CD14-positive monocyte (primary cell): ENCODE measurements at regions not wholly inside any gene's neighbourhood (a gene's known extent, or its start where the extent isn't known, plus 50 kb on each side); places are given as distances from the start of the nearest gene placed in this dataset.

Experiments used
- DNase-seq, 3 donors: peaks; one replicate each; pipeline ENCODE4 v3.0.0-alpha.2; 2011 to 2022
- H2AFZ ChIP-seq: 2 replicates; pipeline ENCODE4 v1.6.0; 2012; ENCODE audit warnings: mild to moderate bottlenecking, low read depth, low read length, inconsistent platforms; ENCODE audit not compliant: insufficient read depth, poor library complexity, severe bottlenecking
- H3K27ac ChIP-seq, 2 donors: 1 replicate in 1 of 2; 2 replicates in 1 of 2; pipeline ENCODE4 v1.5.1; 2012 to 2013; ENCODE audit warnings: low read length in 2 of 2, control low read depth in 1 of 2, inconsistent platforms in 1 of 2, low read depth in 1 of 2, mild to moderate bottlenecking in 1 of 2
- H3K27me3 ChIP-seq, 2 donors: one replicate each; pipeline versions ENCODE4 v1.6.0 to v1.6.1; 2011 to 2013; ENCODE audit warnings: low read length in 2 of 2; ENCODE audit not compliant: control insufficient read depth in 2 of 2, insufficient read depth in 2 of 2
- H3K36me3 ChIP-seq, 2 donors: replicated peaks in 1 of 2; 1 replicate in 1 of 2; 2 replicates in 1 of 2; pipeline versions ENCODE4 v1.5.1 to v1.6.1; 2012 to 2013; ENCODE audit warnings: low read length in 2 of 2, control low read depth in 1 of 2, inconsistent platforms in 1 of 2, mild to moderate bottlenecking in 1 of 2; ENCODE audit not compliant: insufficient read depth in 2 of 2, control insufficient read depth in 1 of 2
- H3K4me1 ChIP-seq, 2 donors: 1 replicate in 1 of 2; 2 replicates in 1 of 2; pipeline versions ENCODE4 v1.5.1 to v1.6.1; 2012 to 2013; ENCODE audit warnings: low read length in 2 of 2, control low read depth in 1 of 2, inconsistent platforms in 1 of 2, mild to moderate bottlenecking in 1 of 2, moderate library complexity in 1 of 2; ENCODE audit not compliant: insufficient read depth in 2 of 2, control insufficient read depth in 1 of 2
- H3K4me2 ChIP-seq: replicated peaks from 2 replicates; pipeline ENCODE3; 2012; ENCODE audit warnings: low read length, moderate library complexity, mild to moderate bottlenecking; ENCODE audit not compliant: poor library complexity, severe bottlenecking; ENCODE audit errors: extremely low read depth
- H3K4me3 ChIP-seq, 3 experiments: fragments of 200-600 bp in 1 of 3; sonication (generic) in 1 of 3; replicated peaks in 1 of 3; 1 replicate in 2 of 3; 2 replicates in 1 of 3; pipeline ENCODE4 v1.5.1; 2011 to 2013; ENCODE audit warnings: low read length in 3 of 3, mild to moderate bottlenecking in 3 of 3, control low read depth in 2 of 3, low read depth in 2 of 3, inconsistent platforms in 1 of 3, moderate library complexity in 1 of 3
- H3K79me2 ChIP-seq: 2 replicates; pipeline ENCODE4 v1.6.0; 2012; ENCODE audit warnings: mild to moderate bottlenecking, control low read depth, inconsistent platforms, low read length, moderate library complexity; ENCODE audit not compliant: insufficient read depth
- H3K9ac ChIP-seq: 2 replicates; pipeline ENCODE4 v1.6.0; 2017; ENCODE audit warnings: low read length, mild to moderate bottlenecking; ENCODE audit not compliant: insufficient read depth, poor library complexity, severe bottlenecking
- H3K9me3 ChIP-seq, 2 donors: replicated peaks in 1 of 2; 1 replicate in 1 of 2; 2 replicates in 1 of 2; pipeline versions ENCODE4 v1.5.1 to v1.6.1; 2012 to 2013; ENCODE audit warnings: low read length in 2 of 2, control low read depth in 1 of 2; ENCODE audit not compliant: control insufficient read depth in 1 of 2, insufficient read depth in 1 of 2
- H4K20me1 ChIP-seq: 2 replicates; pipeline ENCODE4 v1.6.0; 2012; ENCODE audit warnings: mild to moderate bottlenecking, low read length, control low read depth, moderate library complexity; ENCODE audit not compliant: insufficient read depth
- H3K27ac Mint-ChIP-seq, 7 donors: one replicate each; pipeline ENCODE4 v1.8.0; 2020; ENCODE audit warnings: mild to moderate bottlenecking in 7 of 7, mixed read lengths in 7 of 7, moderate library complexity in 6 of 7, inconsistent platforms in 2 of 7
- H3K27me3 Mint-ChIP-seq, 3 donors: one replicate each; pipeline ENCODE4 v1.8.0; 2021 to 2022; ENCODE audit warnings: low read depth in 3 of 3, mild to moderate bottlenecking in 3 of 3, mixed read lengths in 3 of 3, moderate library complexity in 3 of 3, inconsistent platforms in 1 of 3
- H3K36me3 Mint-ChIP-seq, 2 donors: one replicate each; pipeline ENCODE4 v1.8.0; 2020; ENCODE audit warnings: mixed read lengths in 2 of 2, inconsistent platforms in 1 of 2, mild to moderate bottlenecking in 1 of 2
- H3K4me1 Mint-ChIP-seq: one replicate; pipeline ENCODE4 v1.8.0; 2020; ENCODE audit warnings: mild to moderate bottlenecking, mixed read lengths
- H3K4me3 Mint-ChIP-seq, 2 donors: one replicate each; pipeline ENCODE4 v1.8.0; 2020; ENCODE audit warnings: mild to moderate bottlenecking in 2 of 2, mixed read lengths in 2 of 2, moderate library complexity in 1 of 2
- H3K9me3 Mint-ChIP-seq, 7 donors: one replicate each; pipeline ENCODE4 v1.8.0; 2020 to 2022; ENCODE audit warnings: mixed read lengths in 7 of 7, mild to moderate bottlenecking in 6 of 7, moderate library complexity in 6 of 7, inconsistent platforms in 2 of 7
- WGBS: methylation state at CpG from one replicate; pipeline ENCODE4 v1.1.5; 2013; ENCODE audit warnings: missing lambda C conversion rate; ENCODE audit not compliant: insufficient coverage; 5-methylcytosine and 5-hydroxymethylcytosine counted together
- intact Hi-C, 2 donors: fragments of 100-400 bp; cut with micrococcal nuclease; formaldehyde crosslinking; loops; one replicate each; pipeline versions ENCODE4 v1.15.0 to v1.15.1; 2023
- TF ChIP-seq, protein P1 (sequence below): fragments of 200-600 bp; IDR thresholded peaks from one replicate; pipeline ENCODE4 v1.8.0; 2022; ENCODE audit warnings: antibody characterized with exemption, mild to moderate bottlenecking

DNA sequence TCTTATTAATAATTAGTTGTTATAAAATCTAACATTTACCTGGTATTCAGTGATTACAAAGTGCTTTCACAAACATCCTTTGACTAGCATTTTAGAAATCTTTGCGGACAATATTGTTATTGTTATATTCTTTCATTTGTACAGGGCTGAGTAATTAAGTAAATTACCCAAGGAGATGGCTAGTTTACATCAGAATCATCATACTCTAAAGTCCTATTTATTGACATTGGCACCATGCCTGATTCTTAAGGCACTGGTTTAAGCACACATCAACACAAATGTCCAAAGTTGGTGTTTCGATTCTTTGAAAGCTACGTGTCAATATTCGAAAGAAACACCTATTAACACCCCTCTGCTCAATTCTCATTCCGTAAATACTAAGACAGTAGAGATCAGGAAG lies 424.6 kb upstream of the CHRM3 start:
- TF ChIP-seq, protein P1, sequence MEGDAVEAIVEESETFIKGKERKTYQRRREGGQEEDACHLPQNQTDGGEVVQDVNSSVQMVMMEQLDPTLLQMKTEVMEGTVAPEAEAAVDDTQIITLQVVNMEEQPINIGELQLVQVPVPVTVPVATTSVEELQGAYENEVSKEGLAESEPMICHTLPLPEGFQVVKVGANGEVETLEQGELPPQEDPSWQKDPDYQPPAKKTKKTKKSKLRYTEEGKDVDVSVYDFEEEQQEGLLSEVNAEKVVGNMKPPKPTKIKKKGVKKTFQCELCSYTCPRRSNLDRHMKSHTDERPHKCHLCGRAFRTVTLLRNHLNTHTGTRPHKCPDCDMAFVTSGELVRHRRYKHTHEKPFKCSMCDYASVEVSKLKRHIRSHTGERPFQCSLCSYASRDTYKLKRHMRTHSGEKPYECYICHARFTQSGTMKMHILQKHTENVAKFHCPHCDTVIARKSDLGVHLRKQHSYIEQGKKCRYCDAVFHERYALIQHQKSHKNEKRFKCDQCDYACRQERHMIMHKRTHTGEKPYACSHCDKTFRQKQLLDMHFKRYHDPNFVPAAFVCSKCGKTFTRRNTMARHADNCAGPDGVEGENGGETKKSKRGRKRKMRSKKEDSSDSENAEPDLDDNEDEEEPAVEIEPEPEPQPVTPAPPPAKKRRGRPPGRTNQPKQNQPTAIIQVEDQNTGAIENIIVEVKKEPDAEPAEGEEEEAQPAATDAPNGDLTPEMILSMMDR: no peak
- no peaks in the 10 kb centered on the region for H3K4me1 Mint-ChIP-seq
- H3K27me3 Mint-ChIP-seq: no peaks in the 10 kb centered on the region
- Histone ChIP-seq H4K20me1 (no peaks in the 10 kb centered on the region), H3K27me3 (no peaks in the 10 kb centered on the region), H3K79me2 (no peaks in the 10 kb centered on the region), H2AFZ (no peak overlapping the region), H3K27ac (no peak overlapping the region), H3K9ac (no peak overlapping the region), H3K4me3 (no peak overlapping the region), H3K9me3 (no peaks in the 10 kb centered on the region), H3K36me3 (no peaks in the 10 kb centered on the region), H3K4me2 (no peak overlapping the region), H3K4me1 (no peaks in the 10 kb centered on the region)
- H3K9me3 Mint-ChIP-seq: peaks cover 0 to 7% (median 0%) of the 10 kb centered on the region in 7 donors
- DNase-seq: no peak
- no peak overlapping the region for H3K4me3 Mint-ChIP-seq
- H3K27ac Mint-ChIP-seq: no peak overlapping the region
- intact Hi-C loops: no loop called here
- H3K36me3 Mint-ChIP-seq: no peaks in the 10 kb centered on the region
- WGBS: no CpG with 5 or more reads among the region's 5 CpGs

DNA sequence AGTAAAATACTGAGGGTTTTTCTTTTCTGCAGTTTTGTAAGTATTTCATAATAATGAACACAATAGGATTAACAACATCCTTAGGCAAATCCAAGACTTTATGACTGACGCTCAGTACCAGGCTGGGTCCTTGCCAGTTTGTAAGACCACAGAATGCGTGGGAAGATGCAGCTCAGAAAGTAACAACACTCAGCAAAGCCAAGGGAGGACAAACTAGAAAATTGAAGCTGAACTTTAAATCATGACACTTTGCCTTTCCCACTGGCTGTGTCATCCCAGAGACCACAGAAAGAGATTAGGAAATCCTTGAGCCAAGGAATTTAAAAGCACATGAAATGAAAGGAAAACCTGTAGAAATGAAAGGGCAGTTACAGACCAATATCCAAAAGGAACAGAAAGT lies 426.3 kb upstream of the CHRM3 start:
- Mint-ChIP-seq H3K27ac (no peak overlapping the region), H3K9me3 (peaks cover 0 to 7% (median 0%) of the 10 kb centered on the region in 7 donors), H3K36me3 (no peaks in the 10 kb centered on the region), H3K4me3 (no peak overlapping the region), H3K27me3 (no peaks in the 10 kb centered on the region), H3K4me1 (no peaks in the 10 kb centered on the region)
- Histone ChIP-seq H3K9ac (no peak overlapping the region), H3K9me3 (no peaks in the 10 kb centered on the region), H3K27me3 (no peaks in the 10 kb centered on the region), H4K20me1 (no peaks in the 10 kb centered on the region), H3K27ac (no peak overlapping the region), H3K36me3 (no peaks in the 10 kb centered on the region), H3K79me2 (no peaks in the 10 kb centered on the region), H3K4me1 (no peaks in the 10 kb centered on the region), H2AFZ (no peak overlapping the region), H3K4me2 (no peak overlapping the region), H3K4me3 (no peak overlapping the region)
- TF ChIP-seq, protein P1: no peak
- no peak for DNase-seq
- intact Hi-C loops: no loop called here
- 80% methylated on average over 2 of the region's 2 CpGs for WGBS
